PC-9 (cell line): ENCODE measurements at regions not wholly inside any gene's neighbourhood (a gene's known extent, or its start where the extent isn't known, plus 50 kb on each side); places are given as distances from the start of the nearest gene placed in this dataset.

Experiments
- BruUV-seq: library from RNA; stranded (reverse); fragments of 400-500 nt; replicated peaks from 2 replicates; lab custom pipeline; 2021; lab: Mats Ljungman, UMichigan
- CTCF ChIA-PET: fragments of 300-600 bp; sonication (Branson Sonifier 250); formaldehyde crosslinking; loops from one replicate; lab custom pipeline; 2022; ENCODE audit warnings: antibody characterized with exemption; lab: Charles Lee
- POLR2A ChIA-PET: fragments of 300-600 bp; sonication (Branson Sonifier 250); formaldehyde crosslinking; loops from one replicate; lab custom pipeline; 2022; ENCODE audit warnings: antibody characterized with exemption; ENCODE audit not compliant: unreplicated experiment; lab: Charles Lee
- DNase-seq, 2 experiments: peaks; one replicate each; pipeline versions ENCODE4 v3.0.0 to v3.0.0-alpha.2; 2015 to 2022; ENCODE audit warnings: mixed read lengths in 1 of 2
- H2AFZ ChIP-seq: fragments of 200-600 bp; sonication (generic); 2 replicates; pipeline ENCODE4 v1.8.1; 2017; ENCODE audit warnings: antibody characterized with exemption
- H3F3A ChIP-seq: fragments of 200-600 bp; sonication (generic); 2 replicates; pipeline ENCODE4 v1.8.1; 2017; ENCODE audit warnings: antibody characterized with exemption, mild to moderate bottlenecking, low read depth; ENCODE audit not compliant: insufficient read depth
- H3K27ac ChIP-seq: fragments of 200-600 bp; sonication (generic); 2 replicates; pipeline ENCODE4 v1.6.1; 2016; ENCODE audit warnings: mixed run types
- H3K27me3 ChIP-seq: fragments of 200-600 bp; sonication (generic); 2 replicates; pipeline ENCODE4 v1.6.1; 2016; ENCODE audit warnings: low read depth, mixed run types; ENCODE audit not compliant: insufficient read depth
- H3K36me3 ChIP-seq: fragments of 200-600 bp; sonication (generic); 2 replicates; pipeline ENCODE4 v1.6.1; 2016; ENCODE audit warnings: low read depth, mixed run types
- H3K4me1 ChIP-seq: fragments of 200-600 bp; sonication (generic); replicated peaks from 2 replicates; pipeline ENCODE4 v1.6.1; 2016; ENCODE audit warnings: mixed run types; ENCODE audit not compliant: insufficient read depth
- H3K4me2 ChIP-seq: fragments of 200-600 bp; sonication (generic); 2 replicates; pipeline ENCODE4 v1.6.1; 2017; ENCODE audit warnings: mixed run types
- H3K4me3 ChIP-seq: fragments of 200-600 bp; sonication (generic); 2 replicates; pipeline ENCODE4 v1.6.1; 2016; ENCODE audit warnings: mixed run types
- H3K79me2 ChIP-seq: fragments of 200-600 bp; sonication (generic); 2 replicates; pipeline ENCODE4 v1.6.1; 2017; ENCODE audit warnings: low read depth, mixed run types
- H3K9me2 ChIP-seq: fragments of 200-600 bp; sonication (generic); 2 replicates; pipeline ENCODE4 v1.8.1; 2017; ENCODE audit warnings: mild to moderate bottlenecking; ENCODE audit not compliant: insufficient read depth
- H3K9me3 ChIP-seq: fragments of 200-600 bp; sonication (generic); 2 replicates; pipeline ENCODE4 v1.8.1; 2016; ENCODE audit warnings: low read depth; ENCODE audit not compliant: insufficient read depth
- H4K20me1 ChIP-seq: fragments of 200-600 bp; sonication (generic); 2 replicates; pipeline ENCODE4 v1.8.1; 2017; ENCODE audit not compliant: insufficient read depth
- EZH2 ChIP-seq: fragments of 200-600 bp; sonication (generic); IDR thresholded peaks from 2 replicates; pipeline ENCODE4 v1.8.0; 2017; ENCODE audit warnings: antibody characterized with exemption, low read depth
- intact Hi-C: fragments of 100-400 bp; cut with micrococcal nuclease; formaldehyde crosslinking; loops from one replicate; pipeline ENCODE4 v1.10.0; 2022; ENCODE audit not compliant: unreplicated experiment
- TF ChIP-seq, protein P1 (sequence below): fragments of 200-600 bp; sonication (generic); conservative IDR thresholded peaks from 2 replicates; pipeline ENCODE4 v1.6.1; 2017; ENCODE audit warnings: mixed run types, antibody characterized with exemption, mild to moderate bottlenecking, moderate library complexity

DNA sequence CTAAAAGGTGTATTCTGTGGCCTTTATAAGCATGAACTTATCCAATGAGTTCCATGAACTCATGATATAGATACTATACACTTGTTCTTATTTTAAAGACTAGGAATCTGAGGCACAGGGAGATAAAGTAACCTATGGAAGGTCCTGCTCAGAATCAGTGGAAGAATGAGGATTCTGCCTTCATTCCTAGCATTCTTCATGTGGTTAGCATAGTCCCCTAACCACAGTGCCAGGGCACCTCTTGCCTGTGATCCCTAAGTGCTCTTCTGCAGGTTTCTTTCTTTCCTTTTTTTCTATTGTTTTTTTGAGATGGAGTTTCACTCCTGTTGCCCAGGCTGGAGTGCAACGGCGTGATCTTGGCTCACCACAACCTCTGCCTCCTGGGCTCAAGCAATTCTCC lies 174.1 kb downstream of the C9orf152 start:
- Histone ChIP-seq H3K4me2 (no peak overlapping the region), H3K27ac (no peak overlapping the region), H3K36me3 (no peaks in the 10 kb centered on the region), H3K4me1 (peaks cover 37% of the 10 kb centered on the region), H3K4me3 (no peak overlapping the region), H2AFZ (no peak overlapping the region), H3K9me2 (no peaks in the 10 kb centered on the region), H3F3A (peaks cover 16% of the 10 kb centered on the region; the same call in 1 of the 2 replicates), H3K9me3 (no peaks in the 10 kb centered on the region), H4K20me1 (no peaks in the 10 kb centered on the region), H3K27me3 (no peaks in the 10 kb centered on the region), H3K79me2 (no peaks in the 10 kb centered on the region)
- intact Hi-C loops, result no loop called here
- BruUV-seq, result no TSS peak
- CTCF ChIA-PET, result no interaction called here
- POLR2A ChIA-PET, result no interaction called here
- TF ChIP-seq, protein P1, sequence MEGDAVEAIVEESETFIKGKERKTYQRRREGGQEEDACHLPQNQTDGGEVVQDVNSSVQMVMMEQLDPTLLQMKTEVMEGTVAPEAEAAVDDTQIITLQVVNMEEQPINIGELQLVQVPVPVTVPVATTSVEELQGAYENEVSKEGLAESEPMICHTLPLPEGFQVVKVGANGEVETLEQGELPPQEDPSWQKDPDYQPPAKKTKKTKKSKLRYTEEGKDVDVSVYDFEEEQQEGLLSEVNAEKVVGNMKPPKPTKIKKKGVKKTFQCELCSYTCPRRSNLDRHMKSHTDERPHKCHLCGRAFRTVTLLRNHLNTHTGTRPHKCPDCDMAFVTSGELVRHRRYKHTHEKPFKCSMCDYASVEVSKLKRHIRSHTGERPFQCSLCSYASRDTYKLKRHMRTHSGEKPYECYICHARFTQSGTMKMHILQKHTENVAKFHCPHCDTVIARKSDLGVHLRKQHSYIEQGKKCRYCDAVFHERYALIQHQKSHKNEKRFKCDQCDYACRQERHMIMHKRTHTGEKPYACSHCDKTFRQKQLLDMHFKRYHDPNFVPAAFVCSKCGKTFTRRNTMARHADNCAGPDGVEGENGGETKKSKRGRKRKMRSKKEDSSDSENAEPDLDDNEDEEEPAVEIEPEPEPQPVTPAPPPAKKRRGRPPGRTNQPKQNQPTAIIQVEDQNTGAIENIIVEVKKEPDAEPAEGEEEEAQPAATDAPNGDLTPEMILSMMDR, result no peak
- TF ChIP-seq EZH2, result no peak
- no peak for DNase-seq

DNA sequence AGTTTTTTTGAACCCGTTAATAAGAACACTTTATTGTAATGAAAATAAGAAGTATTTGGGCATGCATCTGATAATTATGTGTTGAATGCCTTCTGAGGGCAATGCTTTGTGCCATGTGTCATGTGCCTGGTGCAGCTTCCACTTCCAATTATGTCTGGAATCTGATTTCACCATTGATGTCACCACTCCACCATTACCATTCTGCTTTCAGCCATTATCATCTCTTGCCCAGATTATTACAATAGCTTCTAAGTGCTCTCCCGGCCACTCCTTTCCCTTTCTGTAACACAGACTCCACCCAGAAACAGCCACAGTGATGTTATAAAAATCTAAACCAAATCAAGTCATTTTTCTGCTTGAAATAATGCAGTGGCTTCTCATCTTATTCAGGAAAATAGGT lies 171.7 kb downstream of the C9orf152 start:
- H3K4me3 ChIP-seq, result no peak overlapping the region
- intact Hi-C loops, result no loop called here
- CTCF ChIA-PET, result interaction anchor here (0.6 kb wide), 1 partner anchor 1977 kb away, joined by 3 read pairs; no protein-coding TSS in a partner anchor
- POLR2A ChIA-PET, result interaction anchor here (0.6 kb wide), 1 partner anchor 129 kb away, joined by 6 read pairs; no protein-coding TSS in a partner anchor
- H3K4me2 ChIP-seq, result no peak overlapping the region
- H3K4me1 ChIP-seq, result peaks cover 18% of the 10 kb centered on the region
- no TSS peak for BruUV-seq
- no peak for DNase-seq
- no peaks in the 10 kb centered on the region for H3K79me2 ChIP-seq
- H3K9me2 ChIP-seq, result no peaks in the 10 kb centered on the region
- H4K20me1 ChIP-seq, result no peaks in the 10 kb centered on the region
- no peaks in the 10 kb centered on the region for H3K9me3 ChIP-seq
- no peak overlapping the region for H2AFZ ChIP-seq
- peaks cover 10% of the 10 kb centered on the region; the same call in 1 of the 2 replicates for H3F3A ChIP-seq
- no peaks in the 10 kb centered on the region for H3K27me3 ChIP-seq
- no peak overlapping the region for H3K27ac ChIP-seq
- no peaks in the 10 kb centered on the region for H3K36me3 ChIP-seq
- TF ChIP-seq, protein P1, result no peak
- no peak for TF ChIP-seq EZH2

DNA sequence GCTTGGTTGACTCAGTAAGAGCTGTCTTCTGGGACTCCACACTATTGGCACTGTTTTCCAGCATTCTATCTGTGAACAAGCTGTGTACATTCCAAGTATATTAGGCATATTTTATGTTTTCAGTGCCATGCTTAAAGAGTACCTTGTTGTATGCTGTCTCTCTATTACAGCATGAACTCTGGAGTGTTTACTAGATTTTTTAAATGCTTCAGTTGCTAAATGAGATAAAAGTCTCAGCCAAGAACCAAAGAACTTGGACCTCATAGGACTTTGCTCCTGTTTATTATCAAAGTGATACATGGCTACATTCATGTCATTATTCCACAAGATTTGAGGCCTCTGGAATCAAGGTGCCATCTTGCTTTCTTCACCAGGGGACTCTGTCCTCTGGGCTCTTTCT lies 167.2 kb downstream of the C9orf152 start:
- ChIA-PET POLR2A (no interaction called here), CTCF (no interaction called here)
- BruUV-seq, result no TSS peak
- Histone ChIP-seq H3K9me3 (no peaks in the 10 kb centered on the region), H3K79me2 (no peaks in the 10 kb centered on the region), H3F3A (no peaks in the 10 kb centered on the region), H3K27ac (no peak overlapping the region), H3K36me3 (no peaks in the 10 kb centered on the region), H3K4me3 (no peak overlapping the region), H2AFZ (no peak overlapping the region), H3K27me3 (no peaks in the 10 kb centered on the region), H3K9me2 (no peaks in the 10 kb centered on the region), H3K4me1 (no peaks in the 10 kb centered on the region), H4K20me1 (no peaks in the 10 kb centered on the region), H3K4me2 (no peak overlapping the region)
- TF ChIP-seq EZH2, result no peak
- TF ChIP-seq, protein P1, result no peak
- DNase-seq, result no peak
- intact Hi-C loops, result no loop called here
